GM21367 (cell line): ENCODE measurements at regions not wholly inside any gene's neighbourhood (a gene's known extent, or its start where the extent isn't known, plus 50 kb on each side); places are given as distances from the start of the nearest gene placed in this dataset.

Experiments used
- ATAC-seq: cut with Tn5 transposase; IDR thresholded peaks from one replicate; pipeline ENCODE4 v1.9.1; 2021; ENCODE audit not compliant: unreplicated experiment

GRCh38 chr1:96048572-96049212 lies 672.9 kb upstream of the PTBP2 start:
- no peak for ATAC-seq

GRCh38 chr1:96049759-96050409 lies 671.7 kb upstream of the PTBP2 start:
- no peak for ATAC-seq

DNA sequence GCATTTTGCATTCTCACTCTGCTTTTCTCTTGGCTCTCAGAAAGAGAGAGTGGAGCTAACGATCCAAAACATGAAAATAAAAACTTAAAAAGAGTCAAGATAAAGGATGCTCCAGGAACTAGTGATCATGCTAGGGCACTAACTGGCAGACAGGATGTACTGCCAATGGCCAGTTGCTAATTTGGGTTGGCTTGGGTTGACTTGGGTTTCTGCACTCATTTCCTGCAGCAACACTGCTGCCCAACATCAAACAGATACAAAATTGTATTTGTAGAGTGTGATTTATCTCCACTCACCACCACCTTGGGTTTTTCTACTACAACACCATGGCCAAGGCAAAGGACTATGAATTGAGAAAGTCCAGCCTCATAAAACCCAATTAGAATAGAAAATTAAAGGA lies 662.3 kb upstream of the PTBP2 start:
- ATAC-seq, result no peak

- no peak for ATAC-seq
Observed at GRCh38 chr1:96059736-96060135, 661.8 kb upstream of the PTBP2 start.

GRCh38 chr1:96060621-96061020 lies 661.0 kb upstream of the PTBP2 start:
- no peak for ATAC-seq

GRCh38 chr1:96072021-96072420 lies 649.6 kb upstream of the PTBP2 start:
- no peak for ATAC-seq

DNA sequence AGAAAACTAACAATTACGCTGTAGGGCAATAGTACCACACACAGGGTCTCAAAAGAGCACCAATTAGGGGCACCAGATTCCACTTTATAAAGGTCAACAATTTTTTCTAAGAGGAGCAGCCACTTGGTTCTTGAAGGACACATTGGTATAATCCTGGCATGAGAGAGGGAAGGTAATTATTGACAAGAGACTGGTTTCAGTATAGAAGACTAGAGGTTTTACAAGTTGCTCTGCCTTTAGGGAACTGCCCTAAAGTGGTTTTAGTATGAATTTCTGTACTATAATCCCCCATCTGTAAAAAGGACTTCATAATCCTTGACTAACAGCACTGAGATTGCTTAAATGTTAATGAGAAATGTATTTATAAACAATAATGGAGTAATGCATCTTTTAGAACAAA lies 648.5 kb upstream of the PTBP2 start:
- ATAC-seq, result no peak

DNA sequence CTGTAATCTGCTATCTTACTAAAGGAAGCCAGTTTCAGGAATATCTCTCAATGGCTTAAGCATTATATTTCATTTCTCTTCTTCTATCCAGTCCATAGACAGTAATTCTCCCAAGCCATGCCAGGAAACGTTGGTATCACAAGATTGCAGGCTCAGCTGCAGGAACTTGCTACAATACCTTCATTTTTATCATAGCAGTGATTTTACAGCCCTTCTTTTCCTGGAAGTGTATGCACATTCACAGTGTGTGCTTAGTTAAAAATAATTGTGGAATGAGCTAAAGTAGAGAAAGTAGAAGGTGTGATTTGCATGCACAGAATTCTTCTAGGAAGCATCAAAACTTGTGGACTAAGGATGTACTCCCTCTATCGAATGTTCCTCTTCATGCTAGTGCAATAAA lies 647.2 kb upstream of the PTBP2 start:
- ATAC-seq, result no peak

GRCh38 chr1:96074876-96075577 lies 646.6 kb upstream of the PTBP2 start:
- ATAC-seq, result no peak

DNA sequence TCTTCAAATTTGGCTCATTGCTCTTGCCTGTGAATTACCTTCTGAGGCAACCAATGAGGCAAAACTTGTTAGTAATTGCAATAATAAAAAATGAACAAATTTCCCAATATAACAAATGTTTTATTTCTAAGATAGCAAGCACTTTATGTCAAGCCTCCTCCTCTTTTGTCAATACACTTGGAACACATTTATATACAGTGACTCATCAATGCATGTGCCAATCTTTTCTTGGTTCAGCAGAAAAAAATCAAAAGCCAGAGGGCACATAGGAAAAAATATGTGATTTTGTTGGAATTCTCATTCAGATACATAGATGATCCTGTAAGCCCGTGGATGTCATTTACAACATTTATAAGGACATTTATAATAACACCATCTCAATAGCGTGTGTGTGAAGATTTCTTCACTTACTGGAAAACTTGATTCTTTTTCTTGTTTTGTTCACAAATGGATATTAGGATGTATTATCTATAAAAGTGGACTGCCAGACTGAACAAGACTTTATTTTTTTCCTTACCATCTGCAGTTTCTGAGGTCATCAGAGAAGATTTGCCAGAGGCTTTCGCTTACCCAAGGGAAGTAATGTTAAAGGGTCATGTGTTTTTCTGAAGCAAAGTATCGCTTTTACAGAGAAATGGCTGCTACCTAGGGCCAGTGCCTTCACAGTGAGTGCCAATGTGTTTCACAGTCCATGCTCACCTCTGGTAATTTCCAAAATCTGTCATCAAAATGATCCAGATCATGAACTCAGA lies 645.7 kb upstream of the PTBP2 start:
- ATAC-seq, result no peak

DNA sequence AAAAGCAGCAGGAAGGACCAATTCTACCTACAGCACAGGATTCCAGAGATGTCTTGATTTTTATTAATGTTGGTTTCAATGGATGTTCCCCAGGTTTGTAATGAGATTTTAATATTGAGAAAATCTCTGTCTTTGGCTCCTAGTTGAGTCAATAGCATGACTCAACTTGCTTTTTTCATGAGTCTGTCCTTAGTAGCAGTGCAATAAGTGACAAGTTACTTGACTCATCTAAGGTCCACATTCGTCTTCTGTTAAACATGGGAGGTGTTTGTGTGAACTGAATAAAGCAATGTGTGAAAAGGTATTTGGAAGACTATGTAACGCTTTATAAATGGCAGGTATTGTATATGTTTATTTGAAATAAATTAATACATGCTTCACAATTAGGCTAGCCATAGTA lies 645.0 kb upstream of the PTBP2 start:
- no peak for ATAC-seq

GRCh38 chr1:96079581-96079980 lies 642.0 kb upstream of the PTBP2 start:
- ATAC-seq, result no peak

DNA sequence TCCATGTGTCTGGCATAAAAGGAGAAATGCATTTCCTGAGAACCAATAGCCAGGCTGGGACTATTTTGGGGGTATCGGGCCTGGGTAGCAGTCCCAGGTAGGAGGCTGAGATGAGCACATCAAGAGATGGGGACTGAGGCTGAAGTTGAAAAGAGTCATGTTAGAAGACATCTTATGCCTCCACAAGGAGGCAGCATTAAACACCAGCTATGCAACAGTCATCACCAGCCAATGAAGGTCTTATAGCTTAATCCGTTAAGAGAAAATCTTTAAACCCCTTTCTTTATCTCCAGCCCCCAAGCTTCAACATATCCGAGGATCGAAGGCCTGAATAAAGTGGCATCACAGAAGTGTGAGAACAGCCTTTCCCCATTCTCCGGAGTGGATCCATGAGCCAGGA lies 640.7 kb upstream of the PTBP2 start:
- ATAC-seq, result no peak

DNA sequence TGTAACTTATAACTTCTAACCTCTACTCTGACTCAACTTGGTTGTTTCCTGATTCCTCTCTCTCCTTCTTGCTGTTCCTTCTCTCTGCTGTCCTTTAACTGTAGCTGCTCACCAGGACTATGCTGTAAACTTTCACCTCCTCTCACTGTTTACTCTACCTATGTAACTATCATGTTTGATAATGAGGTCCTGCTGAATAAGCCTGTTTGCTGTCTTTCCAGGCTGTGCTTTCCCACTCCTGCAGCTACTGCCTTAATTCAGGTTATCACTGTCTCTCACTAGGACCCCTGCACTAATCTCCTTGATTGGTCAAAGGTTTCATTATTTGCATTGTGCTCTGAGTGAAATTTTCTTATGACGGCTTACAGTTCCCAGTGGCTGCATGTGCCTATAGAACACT lies 633.9 kb upstream of the PTBP2 start:
- ATAC-seq, result no peak

- no peak for ATAC-seq
Observed at GRCh38 chr1:96090134-96090533, 631.5 kb upstream of the PTBP2 start.

DNA sequence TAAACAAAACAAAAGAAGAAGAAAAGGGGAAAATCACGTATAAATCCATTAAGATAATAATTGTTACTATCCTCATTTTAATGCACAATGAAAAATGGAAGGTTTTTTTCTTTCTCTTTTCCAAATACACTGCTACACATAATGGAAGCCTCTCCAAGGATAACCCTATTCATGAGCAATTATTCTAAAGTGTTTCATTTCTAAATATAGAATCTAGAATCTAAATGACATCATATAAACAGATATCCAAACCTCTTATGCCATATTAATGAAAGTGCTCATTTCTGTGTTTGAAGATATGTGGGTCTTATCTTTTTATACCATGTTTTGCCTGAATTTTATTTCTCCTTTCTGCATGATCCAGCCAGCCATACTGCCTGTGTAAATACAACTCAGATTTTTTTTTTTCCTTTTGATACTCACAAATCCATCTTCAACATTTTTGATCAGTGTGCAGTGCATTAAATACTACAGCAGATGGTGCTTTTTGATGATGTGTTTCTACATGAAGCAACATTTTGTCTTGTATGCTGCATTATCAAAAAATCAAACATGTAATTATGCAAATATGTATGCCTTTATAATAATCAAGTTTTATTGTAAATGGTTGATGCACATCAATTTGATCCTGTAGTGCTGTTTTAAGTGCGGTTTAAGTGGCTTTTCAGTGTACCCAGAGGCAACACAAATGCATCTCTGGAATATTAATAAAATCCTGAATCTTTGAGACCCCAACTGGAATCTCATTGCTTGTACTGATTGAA lies 625.6 kb upstream of the PTBP2 start:
- no peak for ATAC-seq

- no peak for ATAC-seq
Observed at GRCh38 chr1:96096613-96097321, 624.8 kb upstream of the PTBP2 start.

GRCh38 chr1:96104506-96104905 lies 617.1 kb upstream of the PTBP2 start:
- no peak for ATAC-seq

DNA sequence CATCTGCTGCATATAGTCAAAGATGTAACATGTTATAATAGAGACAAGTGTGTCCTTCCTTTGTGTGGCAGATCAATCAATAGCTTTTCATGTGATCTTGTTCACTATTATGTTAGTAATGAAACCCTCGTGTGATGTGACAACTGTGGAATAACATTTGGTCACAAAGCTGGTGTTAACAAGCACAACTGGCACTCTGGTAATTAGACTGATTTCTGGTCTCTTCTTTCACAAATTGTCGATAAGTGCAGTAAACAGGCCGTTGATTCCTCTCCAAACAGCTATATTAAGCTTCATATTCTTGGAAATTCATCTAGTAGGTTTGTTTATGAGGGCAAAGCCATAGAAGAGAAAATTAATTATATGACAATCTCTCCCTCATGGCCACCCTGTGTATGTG lies 616.7 kb upstream of the PTBP2 start:
- no peak for ATAC-seq

- ATAC-seq, result no peak
Observed at GRCh38 chr1:96116731-96117130, 604.9 kb upstream of the PTBP2 start.
